GM19468 (cell line): ENCODE measurements at regions not wholly inside any gene's neighbourhood (a gene's known extent, or its start where the extent isn't known, plus 50 kb on each side); places are given as distances from the start of the nearest gene placed in this dataset.

Experiments
- ATAC-seq: cut with Tn5 transposase; IDR thresholded peaks from one replicate; pipeline ENCODE4 v1.9.1; 2021; ENCODE audit warnings: mild to moderate bottlenecking, moderate library complexity, moderate number of reproducible peaks; ENCODE audit not compliant: unreplicated experiment; ENCODE audit errors: extremely low read depth

DNA sequence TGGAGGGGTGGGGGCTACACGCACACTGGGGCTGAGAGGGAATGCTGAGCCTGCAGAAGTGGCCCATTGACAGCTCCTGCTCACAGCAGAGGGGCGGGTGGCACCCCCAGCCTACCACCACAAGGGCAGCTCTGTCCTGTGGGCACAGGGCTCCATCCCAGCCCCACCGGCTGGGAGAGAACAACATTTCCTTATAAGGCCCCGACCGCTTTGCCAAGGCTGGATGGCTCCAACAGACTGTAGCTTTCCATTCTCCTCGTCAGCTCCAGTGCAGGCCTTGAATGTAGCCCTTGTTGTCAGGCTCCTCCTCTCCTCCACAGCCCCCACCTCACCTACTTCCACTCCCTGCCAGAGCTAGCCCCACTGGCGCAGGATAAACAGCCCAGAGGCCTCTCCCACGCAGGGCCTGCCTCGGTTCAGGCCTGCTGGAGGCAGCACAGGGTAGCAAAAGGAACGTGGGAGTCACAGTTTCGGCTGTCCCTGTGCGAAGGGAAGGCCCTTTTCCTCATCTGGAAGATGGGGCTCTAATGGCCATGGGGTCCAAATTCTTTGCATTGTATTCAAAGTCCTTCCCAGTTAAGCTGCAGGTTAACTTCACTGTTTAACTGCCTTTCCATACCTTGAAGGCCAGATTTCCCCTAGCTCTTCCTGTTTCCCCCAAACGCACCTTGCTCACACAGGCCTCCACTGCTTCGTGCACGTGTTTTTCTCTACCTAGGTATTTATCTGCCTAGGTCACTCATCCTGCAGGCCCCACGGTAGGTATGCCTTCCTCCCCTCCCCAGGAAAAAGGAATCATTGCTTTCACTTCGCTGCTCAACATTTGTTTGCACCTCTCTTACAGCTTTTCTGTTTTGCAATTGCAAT is 101.6 kb upstream of the LPP start:
- no peak for ATAC-seq

DNA sequence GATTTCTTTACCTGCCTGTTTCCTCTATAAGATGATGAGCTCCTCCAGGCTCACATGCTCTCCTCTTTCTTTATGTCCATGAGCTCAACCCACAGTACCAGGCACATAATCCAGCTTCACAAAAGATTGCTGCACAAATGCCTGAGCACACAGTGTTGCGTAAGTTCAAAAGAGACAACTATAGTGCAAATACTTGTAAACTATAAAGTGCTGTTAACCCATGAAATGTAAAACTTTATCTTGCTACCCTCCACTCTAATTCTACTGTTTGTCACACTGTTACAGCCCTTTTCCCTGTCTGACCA is 101.0 kb upstream of the LPP start:
- no peak for ATAC-seq

DNA sequence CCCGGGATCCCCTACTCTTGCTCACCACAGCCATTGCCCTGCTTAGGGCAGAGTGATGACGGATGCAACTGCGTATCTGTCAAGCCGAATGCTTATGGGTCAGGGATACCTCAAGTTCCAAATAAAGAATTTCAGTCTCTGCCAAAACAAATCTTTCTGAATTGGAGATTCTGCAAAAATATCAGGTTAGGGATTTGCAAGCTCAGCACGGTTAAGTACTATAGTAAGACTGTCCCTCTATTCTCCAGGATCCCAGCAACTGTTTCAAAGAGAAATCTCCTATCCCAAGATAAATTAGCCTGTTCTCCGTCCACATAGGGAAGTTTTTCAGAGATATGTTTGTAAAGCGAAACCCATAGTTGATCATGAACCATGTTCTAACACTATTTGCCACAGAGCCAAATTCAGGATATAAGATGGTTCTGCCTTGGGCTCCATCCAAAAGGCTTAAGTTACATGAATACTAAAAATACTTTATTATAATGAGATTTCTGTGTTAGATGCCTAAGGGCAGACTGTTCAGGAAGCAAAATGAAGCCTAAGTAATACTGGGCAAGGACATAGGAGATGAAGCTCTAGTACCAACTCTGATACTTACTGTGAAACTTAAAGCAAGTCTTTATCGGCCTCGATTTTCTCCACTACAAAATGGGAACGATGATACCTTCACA is 100.1 kb upstream of the LPP start:
- no peak for ATAC-seq

DNA sequence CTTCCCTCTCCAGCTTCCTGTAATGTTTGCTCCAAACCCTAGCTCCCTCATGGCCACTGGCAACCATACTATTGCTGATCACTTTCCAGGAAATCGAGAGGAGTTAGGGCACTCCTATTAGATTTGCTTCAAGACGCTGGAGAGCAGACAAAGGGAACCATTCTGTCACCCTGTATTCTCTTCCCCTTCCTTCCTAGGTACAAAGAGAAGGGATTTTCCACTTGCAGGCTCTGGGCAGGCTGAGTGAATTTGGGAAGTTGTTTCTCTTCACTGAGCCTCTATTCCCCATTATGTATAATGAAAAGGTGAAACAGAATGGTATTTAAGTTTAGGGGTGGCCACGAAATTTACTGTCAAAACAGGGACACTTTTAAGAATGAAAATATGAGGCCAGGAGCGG is 99.4 kb upstream of the LPP start:
- no peak for ATAC-seq

GRCh38 chr3:188055388-188055787 is 98.6 kb upstream of the LPP start:
- ATAC-seq: no peak

DNA sequence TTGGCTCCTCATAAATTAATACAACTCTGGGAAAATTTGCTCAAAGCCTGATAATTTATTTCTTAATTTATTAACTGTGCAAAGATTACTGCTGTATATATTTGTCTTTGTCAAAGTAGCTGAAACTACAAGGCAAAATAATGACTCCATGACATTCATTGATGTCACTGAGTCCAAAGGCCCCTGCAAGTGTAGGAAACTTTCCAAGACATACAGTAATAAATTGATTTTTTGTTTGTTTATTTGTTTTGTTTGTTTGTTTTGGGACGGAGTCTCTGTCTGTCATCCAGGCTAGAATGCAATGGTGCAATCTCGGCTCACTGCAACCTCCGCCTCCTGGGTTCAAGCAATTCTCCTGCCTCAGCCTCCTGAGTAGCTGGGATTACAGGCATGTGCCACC is 96.8 kb upstream of the LPP start:
- ATAC-seq: no peak

- no peak for ATAC-seq
Measured at GRCh38 chr3:188058569-188059184, 95.3 kb upstream of the LPP start.

- ATAC-seq: no peak
Measured at GRCh38 chr3:188059351-188059750, 94.6 kb upstream of the LPP start.

- no peak for ATAC-seq
Measured at GRCh38 chr3:188060264-188060835, 93.6 kb upstream of the LPP start.

GRCh38 chr3:188060840-188061544 is 93.0 kb upstream of the LPP start:
- no peak for ATAC-seq

DNA sequence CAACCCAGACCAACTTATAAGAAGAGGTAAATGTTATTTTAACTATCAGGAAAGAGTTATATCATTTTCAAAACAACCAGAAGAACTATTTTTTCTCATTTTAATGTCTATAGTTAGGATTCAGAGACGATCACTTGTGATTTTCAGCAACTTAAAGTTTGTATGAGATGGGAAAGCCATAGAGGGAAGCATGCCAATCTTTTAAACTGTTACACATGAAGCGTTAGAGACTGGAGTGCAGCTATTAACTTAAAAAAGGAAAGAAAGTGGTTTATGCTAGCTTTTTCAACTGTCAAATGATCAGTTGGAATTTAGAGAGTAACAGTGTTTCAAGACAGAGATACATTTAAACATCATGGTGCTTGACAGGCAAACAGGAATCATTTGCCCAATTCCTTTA is 91.7 kb upstream of the LPP start:
- no peak for ATAC-seq

- ATAC-seq: no peak
Measured at GRCh38 chr3:188064831-188065493, 89.0 kb upstream of the LPP start.

DNA sequence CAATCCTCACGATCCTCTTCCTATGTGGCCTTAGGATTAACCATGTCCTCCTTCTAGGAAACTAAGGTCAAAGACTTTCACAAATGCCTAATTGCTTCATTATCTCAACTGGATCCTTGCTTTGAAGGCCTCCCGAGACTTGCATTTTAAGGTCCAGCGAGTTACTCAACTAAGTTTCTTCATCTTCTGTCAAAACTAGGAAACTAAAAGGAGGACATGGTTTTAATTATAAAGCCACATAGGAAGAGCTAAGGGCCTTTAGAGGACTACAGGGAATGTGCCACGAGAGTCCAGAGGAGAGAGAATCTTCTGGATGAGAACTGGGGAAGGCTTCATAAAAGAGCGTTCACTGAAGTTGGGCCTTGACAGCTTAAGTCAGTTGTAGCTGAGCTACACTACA is 87.8 kb upstream of the LPP start:
- ATAC-seq: no peak

GRCh38 chr3:188067932-188068331 is 86.0 kb upstream of the LPP start:
- no peak for ATAC-seq

GRCh38 chr3:188068342-188068741 is 85.6 kb upstream of the LPP start:
- no peak for ATAC-seq

DNA sequence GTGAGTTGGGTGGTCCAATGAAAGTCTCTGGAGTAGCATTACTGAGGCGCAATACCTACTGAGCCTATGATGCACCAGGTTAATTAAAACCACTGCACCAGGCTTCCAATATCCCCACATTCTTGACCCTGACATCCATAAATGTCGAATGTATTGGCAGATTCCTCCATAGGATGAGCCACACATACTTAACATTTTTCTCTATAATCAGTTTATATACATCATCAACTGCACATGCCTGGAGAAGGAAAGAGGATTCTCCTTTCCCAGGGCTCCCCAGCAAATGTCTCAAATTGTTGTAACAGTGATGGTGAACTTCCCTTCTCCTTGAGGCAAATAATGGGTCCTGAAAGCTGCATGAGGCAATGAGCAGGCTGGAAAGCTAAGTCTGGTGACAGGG is 82.3 kb upstream of the LPP start:
- ATAC-seq: no peak

- ATAC-seq: no peak
Measured at GRCh38 chr3:188076176-188076575, 77.8 kb upstream of the LPP start.

DNA sequence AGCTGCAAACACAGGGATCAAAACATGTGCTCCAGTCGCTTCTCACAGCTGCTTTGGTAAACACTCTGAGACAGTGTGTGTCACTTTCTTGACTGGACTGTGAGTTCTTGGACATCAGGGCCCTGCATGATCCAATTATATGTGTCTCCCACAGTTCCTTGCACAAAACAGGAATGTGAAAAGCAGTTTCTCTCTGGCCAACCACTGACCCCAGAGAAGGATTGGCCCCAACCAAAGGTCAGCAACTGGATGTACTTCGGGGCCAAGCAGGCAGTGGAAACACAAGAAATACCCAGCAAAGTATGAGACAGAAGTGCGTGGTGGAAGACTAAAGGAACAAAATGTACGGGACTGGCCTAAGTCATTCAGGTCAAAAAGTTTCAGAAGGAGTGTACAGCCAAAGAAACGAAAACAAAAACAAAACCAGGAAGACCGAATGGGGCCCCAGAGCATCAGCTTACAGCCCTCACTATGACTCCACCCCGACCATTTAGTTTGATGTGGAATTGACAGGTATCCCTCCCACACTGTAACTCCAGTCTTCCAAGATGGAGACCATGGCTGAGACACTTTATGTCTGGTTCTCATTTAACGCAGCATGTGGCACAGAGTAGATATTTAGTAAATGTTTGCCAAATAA is 76.7 kb upstream of the LPP start:
- no peak for ATAC-seq

- no peak for ATAC-seq
Measured at GRCh38 chr3:188080091-188080490, 73.9 kb upstream of the LPP start.

DNA sequence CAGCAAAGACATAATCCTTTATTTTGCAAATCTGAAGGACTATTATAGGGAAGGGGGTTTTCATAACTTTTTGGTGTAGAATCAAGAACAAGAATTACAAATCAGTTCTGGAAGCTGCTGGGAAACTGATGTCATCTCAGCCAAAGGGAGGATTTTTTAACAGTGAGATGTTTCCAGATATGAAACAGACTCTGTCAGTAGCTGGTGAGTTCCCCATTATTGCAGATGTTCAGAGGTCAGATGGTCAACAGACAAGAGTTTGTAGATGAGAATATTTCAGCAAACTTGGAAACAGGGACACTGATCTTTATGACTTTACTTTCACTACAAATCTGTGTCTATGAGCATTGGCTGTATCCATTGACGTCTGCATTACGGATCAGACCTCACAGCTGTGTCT is 71.9 kb upstream of the LPP start:
- no peak for ATAC-seq
